ENCODE measurements at regions not wholly inside any gene's neighbourhood (a gene's known extent, or its start where the extent isn't known, plus 50 kb on each side); places are given as distances from the start of the nearest gene placed in this dataset.
"Not testable (repeated sequence)": the region's sequence is repeated elsewhere in the genome, so short reads cannot be mapped to it uniquely, and the experiment has no call there.

GRCh38 chr1:116185161-116185701 is 74.0 kb downstream of the MAB21L3 start:
- no peaks in the 10 kb centered on the region for H3K9me3 ChIP-seq
- no peaks in the 10 kb centered on the region for H3K4me1 ChIP-seq
- no peak overlapping the region for H3K9ac ChIP-seq
- no peaks in the 10 kb centered on the region for H4K20me1 ChIP-seq
- no peak overlapping the region for H3K27ac ChIP-seq
- no peaks in the 10 kb centered on the region for H3K36me3 ChIP-seq
- H3K4me3 ChIP-seq, result no peak overlapping the region
- TF ChIP-seq Cebpa-rat (IDR thresholded peaks at IDR 0.05), result no peak
- H3K27me3 ChIP-seq, result no peaks in the 10 kb centered on the region
- no peak overlapping the region for H3K4me2 ChIP-seq

GRCh38 chr1:116189481-116189880 is 78.3 kb downstream of the MAB21L3 start:
- Histone ChIP-seq H3K9ac (no peak overlapping the region), H3K9me3 (no peaks in the 10 kb centered on the region), H3K27me3 (no peaks in the 10 kb centered on the region), H3K36me3 (no peaks in the 10 kb centered on the region), H3K4me3 (no peak overlapping the region), H3K4me2 (no peak overlapping the region), H4K20me1 (no peaks in the 10 kb centered on the region), H3K4me1 (no peaks in the 10 kb centered on the region), H3K27ac (no peak overlapping the region)
- no peak for TF ChIP-seq Cebpa-rat (IDR thresholded peaks at IDR 0.05)

- no peaks in the 10 kb centered on the region for H3K4me1 ChIP-seq
Measured at GRCh38 chr1:116191294-116191693, 80.1 kb downstream of the MAB21L3 start.

GRCh38 chr1:116193768-116194167 is 82.6 kb downstream of the MAB21L3 start:
- H3K9ac ChIP-seq, result no peak overlapping the region
- no peaks in the 10 kb centered on the region for H3K9me3 ChIP-seq
- H3K36me3 ChIP-seq, result no peaks in the 10 kb centered on the region
- no peak overlapping the region for H3K27ac ChIP-seq
- H4K20me1 ChIP-seq, result no peaks in the 10 kb centered on the region
- no peaks in the 10 kb centered on the region for H3K27me3 ChIP-seq
- TF ChIP-seq Cebpa-rat (IDR thresholded peaks at IDR 0.05), result no peak
- H3K4me2 ChIP-seq, result no peak overlapping the region
- H3K4me3 ChIP-seq, result no peak overlapping the region
- no peaks in the 10 kb centered on the region for H3K4me1 ChIP-seq

More at GRCh38 chr1:116191294-116191693, 80.1 kb downstream of the MAB21L3 start:
- Histone ChIP-seq H3K9ac (no peak overlapping the region), H3K27ac (no peak overlapping the region), H3K9me3 (no peaks in the 10 kb centered on the region), H3K27me3 (no peaks in the 10 kb centered on the region), H3K36me3 (no peaks in the 10 kb centered on the region), H4K20me1 (no peaks in the 10 kb centered on the region), H3K4me3 (no peak overlapping the region), H3K4me2 (no peak overlapping the region)
- TF ChIP-seq Cebpa-rat (IDR thresholded peaks at IDR 0.05), result no peak

GRCh38 chr1:116194568-116194967 is 83.4 kb downstream of the MAB21L3 start:
- no peaks in the 10 kb centered on the region for H3K9me3 ChIP-seq
- TF ChIP-seq Cebpa-rat (IDR thresholded peaks at IDR 0.05), result no peak
- no peak overlapping the region for H3K27ac ChIP-seq
- no peaks in the 10 kb centered on the region for H3K36me3 ChIP-seq
- H3K4me3 ChIP-seq, result no peak overlapping the region
- H3K4me1 ChIP-seq, result no peaks in the 10 kb centered on the region
- no peak overlapping the region for H3K9ac ChIP-seq
- H4K20me1 ChIP-seq, result no peaks in the 10 kb centered on the region
- no peaks in the 10 kb centered on the region for H3K27me3 ChIP-seq
- no peak overlapping the region for H3K4me2 ChIP-seq

GRCh38 chr1:116195077-116195868 is 84.1 kb downstream of the MAB21L3 start:
- H3K36me3 ChIP-seq, result no peaks in the 10 kb centered on the region
- no peak overlapping the region for H3K4me2 ChIP-seq
- no peaks in the 10 kb centered on the region for H3K4me1 ChIP-seq
- TF ChIP-seq Cebpa-rat (IDR thresholded peaks at IDR 0.05), result no peak
- H4K20me1 ChIP-seq, result no peaks in the 10 kb centered on the region
- H3K9me3 ChIP-seq, result no peaks in the 10 kb centered on the region
- H3K27me3 ChIP-seq, result no peaks in the 10 kb centered on the region
- no peak overlapping the region for H3K27ac ChIP-seq
- no peak overlapping the region for H3K4me3 ChIP-seq
- no peak overlapping the region for H3K9ac ChIP-seq

- H3K4me1 ChIP-seq, H3K27me3 ChIP-seq, H3K27ac ChIP-seq, H3K36me3 ChIP-seq, H3K4me2 ChIP-seq, H3K9ac ChIP-seq, H3K4me3 ChIP-seq, H4K20me1 ChIP-seq, H3K9me3 ChIP-seq: not testable (repeated sequence)
Measured at GRCh38 chr1:116200343-116200742, 89.1 kb downstream of the MAB21L3 start.

- no peak overlapping the region for H3K4me2 ChIP-seq
- H3K9ac ChIP-seq, result no peak overlapping the region
- no peak overlapping the region for H3K4me3 ChIP-seq
- no peaks in the 10 kb centered on the region for H3K27me3 ChIP-seq
- H4K20me1 ChIP-seq, result no peaks in the 10 kb centered on the region
- H3K36me3 ChIP-seq, result no peaks in the 10 kb centered on the region
- no peak overlapping the region for H3K27ac ChIP-seq
- H3K4me1 ChIP-seq, result no peaks in the 10 kb centered on the region
- no peak for TF ChIP-seq Cebpa-rat (IDR thresholded peaks at IDR 0.05)
- H3K9me3 ChIP-seq, result no peaks in the 10 kb centered on the region
Measured at GRCh38 chr1:116201911-116202310, 90.7 kb downstream of the MAB21L3 start.

GRCh38 chr1:116203181-116203723 is 92.1 kb downstream of the MAB21L3 start:
- Histone ChIP-seq H4K20me1 (no peaks in the 10 kb centered on the region), H3K27me3 (no peaks in the 10 kb centered on the region), H3K9me3 (no peaks in the 10 kb centered on the region), H3K4me1 (no peaks in the 10 kb centered on the region), H3K36me3 (no peaks in the 10 kb centered on the region), H3K4me2 (no peak overlapping the region), H3K9ac (no peak overlapping the region), H3K27ac (no peak overlapping the region), H3K4me3 (no peak overlapping the region)
- TF ChIP-seq Cebpa-rat (IDR thresholded peaks at IDR 0.05), result no peak

- Histone ChIP-seq H3K36me3 (no peaks in the 10 kb centered on the region), H3K27me3 (no peaks in the 10 kb centered on the region), H4K20me1 (no peaks in the 10 kb centered on the region), H3K4me3 (no peak overlapping the region), H3K27ac (no peak overlapping the region), H3K9ac (no peak overlapping the region), H3K4me1 (no peaks in the 10 kb centered on the region), H3K9me3 (no peaks in the 10 kb centered on the region), H3K4me2 (no peak overlapping the region)
- TF ChIP-seq Cebpa-rat (IDR thresholded peaks at IDR 0.05), result no peak
Measured at GRCh38 chr1:116203920-116204319, 92.7 kb downstream of the MAB21L3 start.
